Adrenal gland (tissue), 5 donors: ENCODE measurements at regions not wholly inside any gene's neighbourhood (a gene's known extent, or its start where the extent isn't known, plus 50 kb on each side); places are given as distances from the start of the nearest gene placed in this dataset.

Experiments used
- POLR2A ChIP-seq, 2 donors: fragments of 450-650 bp; IDR thresholded peaks; one replicate each; pipeline ENCODE4 v1.6.1; 2017; ENCODE audit warnings: antibody characterized with exemption in 2 of 2, mild to moderate bottlenecking in 2 of 2, moderate library complexity in 1 of 2
- TF ChIP-seq, protein P1 (sequence below), 6 experiments: fragments of 450-650 bp in 4 of 6; fragments of 200-600 bp in 2 of 6; sonication (generic) in 1 of 6; IDR thresholded peaks; 1 replicate in 5 of 6; 2 replicates in 1 of 6; pipeline versions ENCODE4 v1.5.1 to v1.8.0; 2016 to 2021; ENCODE audit warnings: antibody characterized with exemption in 6 of 6, mild to moderate bottlenecking in 2 of 6, moderate library complexity in 1 of 6
- donor health status: DM: no; HTN: no; CAD: no.

DNA sequence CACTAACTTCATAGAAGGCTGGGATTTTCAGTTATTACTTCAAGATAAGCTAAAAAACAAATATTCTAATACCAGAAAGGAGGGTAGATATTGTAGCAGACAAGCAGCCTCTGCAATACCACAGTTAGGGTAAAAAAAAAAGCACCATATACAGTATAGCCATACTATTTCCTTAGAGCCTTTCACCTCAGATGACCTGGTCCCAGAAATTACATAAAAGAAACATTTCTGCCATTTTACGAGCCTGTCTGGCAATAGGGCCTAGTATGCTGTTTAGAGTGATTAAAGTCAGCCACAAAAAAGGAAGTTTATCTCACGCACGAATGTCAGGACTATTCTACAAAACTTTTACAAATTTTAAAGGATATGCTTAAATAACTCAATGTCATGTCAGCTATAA lies 1016.6 kb downstream of the PLOD2 start:
- no peak for TF ChIP-seq POLR2A (IDR thresholded peaks at IDR 0.05)
- TF ChIP-seq, protein P1, sequence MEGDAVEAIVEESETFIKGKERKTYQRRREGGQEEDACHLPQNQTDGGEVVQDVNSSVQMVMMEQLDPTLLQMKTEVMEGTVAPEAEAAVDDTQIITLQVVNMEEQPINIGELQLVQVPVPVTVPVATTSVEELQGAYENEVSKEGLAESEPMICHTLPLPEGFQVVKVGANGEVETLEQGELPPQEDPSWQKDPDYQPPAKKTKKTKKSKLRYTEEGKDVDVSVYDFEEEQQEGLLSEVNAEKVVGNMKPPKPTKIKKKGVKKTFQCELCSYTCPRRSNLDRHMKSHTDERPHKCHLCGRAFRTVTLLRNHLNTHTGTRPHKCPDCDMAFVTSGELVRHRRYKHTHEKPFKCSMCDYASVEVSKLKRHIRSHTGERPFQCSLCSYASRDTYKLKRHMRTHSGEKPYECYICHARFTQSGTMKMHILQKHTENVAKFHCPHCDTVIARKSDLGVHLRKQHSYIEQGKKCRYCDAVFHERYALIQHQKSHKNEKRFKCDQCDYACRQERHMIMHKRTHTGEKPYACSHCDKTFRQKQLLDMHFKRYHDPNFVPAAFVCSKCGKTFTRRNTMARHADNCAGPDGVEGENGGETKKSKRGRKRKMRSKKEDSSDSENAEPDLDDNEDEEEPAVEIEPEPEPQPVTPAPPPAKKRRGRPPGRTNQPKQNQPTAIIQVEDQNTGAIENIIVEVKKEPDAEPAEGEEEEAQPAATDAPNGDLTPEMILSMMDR (IDR thresholded peaks at IDR 0.05): no peak
